ENCODE measurements at regions not wholly inside any gene's neighbourhood (a gene's known extent, or its start where the extent isn't known, plus 50 kb on each side); places are given as distances from the start of the nearest gene placed in this dataset.

DNA sequence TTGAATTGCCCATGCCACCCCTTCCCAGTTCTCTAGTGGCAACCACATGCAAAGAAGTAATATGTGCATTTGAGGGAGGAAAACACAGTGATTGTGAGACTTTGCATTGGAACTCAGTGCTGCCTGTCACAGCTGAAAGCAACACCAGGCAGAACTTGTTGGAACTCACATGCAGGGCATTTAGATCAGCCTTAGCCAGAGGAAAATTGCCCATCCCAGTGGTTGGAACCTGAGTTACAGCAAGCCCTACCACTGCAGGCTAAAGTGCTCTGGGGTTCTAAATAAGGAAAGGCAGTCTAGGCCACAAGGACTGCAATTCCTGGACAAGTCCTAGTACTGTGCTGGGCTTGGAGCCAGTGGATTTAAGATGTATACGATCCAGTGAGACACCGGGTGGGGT is 245.3 kb upstream of the UFL1 start:
- TF ChIP-seq, protein P1, sequence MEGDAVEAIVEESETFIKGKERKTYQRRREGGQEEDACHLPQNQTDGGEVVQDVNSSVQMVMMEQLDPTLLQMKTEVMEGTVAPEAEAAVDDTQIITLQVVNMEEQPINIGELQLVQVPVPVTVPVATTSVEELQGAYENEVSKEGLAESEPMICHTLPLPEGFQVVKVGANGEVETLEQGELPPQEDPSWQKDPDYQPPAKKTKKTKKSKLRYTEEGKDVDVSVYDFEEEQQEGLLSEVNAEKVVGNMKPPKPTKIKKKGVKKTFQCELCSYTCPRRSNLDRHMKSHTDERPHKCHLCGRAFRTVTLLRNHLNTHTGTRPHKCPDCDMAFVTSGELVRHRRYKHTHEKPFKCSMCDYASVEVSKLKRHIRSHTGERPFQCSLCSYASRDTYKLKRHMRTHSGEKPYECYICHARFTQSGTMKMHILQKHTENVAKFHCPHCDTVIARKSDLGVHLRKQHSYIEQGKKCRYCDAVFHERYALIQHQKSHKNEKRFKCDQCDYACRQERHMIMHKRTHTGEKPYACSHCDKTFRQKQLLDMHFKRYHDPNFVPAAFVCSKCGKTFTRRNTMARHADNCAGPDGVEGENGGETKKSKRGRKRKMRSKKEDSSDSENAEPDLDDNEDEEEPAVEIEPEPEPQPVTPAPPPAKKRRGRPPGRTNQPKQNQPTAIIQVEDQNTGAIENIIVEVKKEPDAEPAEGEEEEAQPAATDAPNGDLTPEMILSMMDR (IDR thresholded peaks at IDR 0.05; ENCODE audit: low read depth, low read length): no peak
- Histone ChIP-seq H3K27me3 (ENCODE audit: insufficient read depth, low read depth, severe bottlenecking) (no peaks in the 10 kb centered on the region), H3K9me3 (ENCODE audit: severe bottlenecking) (peaks cover 3% of the 10 kb centered on the region), H3K4me3 (ENCODE audit: low read depth, low read length) (no peak overlapping the region), H3K27ac (no peak overlapping the region), H3K36me3 (no peaks in the 10 kb centered on the region)
- no peak for DNase-seq

DNA sequence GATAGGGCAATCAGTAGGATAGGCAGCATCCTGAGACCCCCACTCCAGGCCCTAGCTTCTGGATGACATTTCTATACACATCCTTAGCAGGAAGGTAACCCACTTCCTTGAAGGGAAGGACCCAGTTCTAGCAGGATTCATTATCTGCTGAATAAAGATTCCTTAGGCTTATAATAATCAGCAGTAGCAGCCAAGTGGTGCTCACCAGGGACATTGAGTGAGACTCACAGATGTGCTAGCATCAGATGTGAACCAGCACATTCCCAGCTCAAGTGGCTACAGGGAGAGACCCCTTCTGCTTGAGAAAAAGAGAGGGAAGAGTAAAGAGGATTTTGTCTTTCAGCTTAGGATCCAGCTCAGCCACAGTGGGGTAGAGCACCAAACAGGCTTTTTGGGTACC is 244.8 kb upstream of the UFL1 start:
- H3K36me3 ChIP-seq: no peaks in the 10 kb centered on the region
- TF ChIP-seq, protein P1 (IDR thresholded peaks at IDR 0.05; ENCODE audit: low read depth, low read length): no peak
- no peak for DNase-seq

DNA sequence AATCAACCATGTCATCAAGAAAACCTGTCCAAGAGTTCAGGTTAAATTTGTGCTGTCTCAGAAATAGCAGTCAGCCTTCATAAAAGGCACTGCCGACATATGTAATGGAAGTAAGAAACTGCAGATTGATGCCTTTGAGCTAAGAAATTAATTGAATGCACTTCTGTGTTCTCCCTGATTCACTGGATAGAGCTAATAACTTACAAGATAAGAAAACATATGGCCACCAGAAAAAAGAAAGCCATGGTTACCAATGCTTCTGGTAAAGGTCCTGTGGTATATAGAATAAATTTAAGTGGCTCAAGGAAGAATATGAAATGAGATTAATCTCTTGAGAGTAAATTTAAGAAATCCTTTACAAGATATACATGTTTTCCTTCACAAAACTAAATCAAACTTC is 242.5 kb upstream of the UFL1 start:
- DNase-seq: no peak

More for the DNA sequence above, 244.8 kb upstream of the UFL1 start:
- peaks cover 2% of the 10 kb centered on the region for H3K9me3 ChIP-seq (ENCODE audit: severe bottlenecking)
- no peaks in the 10 kb centered on the region for H3K27me3 ChIP-seq (ENCODE audit: insufficient read depth, low read depth, severe bottlenecking)
- H3K4me3 ChIP-seq (ENCODE audit: low read depth, low read length): no peak overlapping the region
- H3K27ac ChIP-seq: no peak overlapping the region

DNA sequence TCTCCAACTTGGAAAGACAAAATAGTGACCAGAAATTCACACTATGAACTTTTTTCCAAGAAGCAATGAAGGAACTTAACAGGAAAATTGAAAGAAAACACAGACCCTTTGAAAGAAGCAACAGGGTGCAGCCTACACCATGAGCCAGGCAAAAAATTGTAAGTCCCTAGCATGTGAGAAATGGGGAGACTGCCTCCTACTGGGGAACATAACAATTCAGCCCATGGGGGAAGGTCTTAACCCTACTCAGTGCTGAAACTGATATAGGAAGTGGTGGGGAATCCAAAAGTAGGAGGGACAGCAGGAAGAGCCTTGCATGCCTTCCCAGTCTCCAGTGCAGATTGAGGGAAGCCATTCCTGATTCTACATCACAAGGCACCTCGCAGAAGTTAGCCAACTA is 235.1 kb upstream of the UFL1 start:
- TF ChIP-seq, protein P1 (IDR thresholded peaks at IDR 0.05; ENCODE audit: low read depth, low read length): no peak
- DNase-seq: no peak

More for the DNA sequence above, 242.5 kb upstream of the UFL1 start:
- Histone ChIP-seq H3K27me3 (ENCODE audit: insufficient read depth, low read depth, severe bottlenecking) (no peaks in the 10 kb centered on the region), H3K4me3 (ENCODE audit: low read depth, low read length) (no peak overlapping the region), H3K36me3 (no peaks in the 10 kb centered on the region), H3K27ac (no peak overlapping the region), H3K9me3 (ENCODE audit: severe bottlenecking) (no peaks in the 10 kb centered on the region)
- TF ChIP-seq, protein P1 (IDR thresholded peaks at IDR 0.05; ENCODE audit: low read depth, low read length): no peak

GRCh38 chr6:96299525-96299924 is 222.1 kb upstream of the UFL1 start:
- H3K36me3 ChIP-seq: no peaks in the 10 kb centered on the region
- DNase-seq: no peak
- no peak overlapping the region for H3K27ac ChIP-seq
- TF ChIP-seq, protein P1 (IDR thresholded peaks at IDR 0.05; ENCODE audit: low read depth, low read length): no peak
- no peaks in the 10 kb centered on the region for H3K27me3 ChIP-seq (ENCODE audit: insufficient read depth, low read depth, severe bottlenecking)
- H3K9me3 ChIP-seq (ENCODE audit: severe bottlenecking): no peaks in the 10 kb centered on the region
- H3K4me3 ChIP-seq (ENCODE audit: low read depth, low read length): no peak overlapping the region

More for the DNA sequence above, 235.1 kb upstream of the UFL1 start:
- no peak overlapping the region for H3K27ac ChIP-seq
- H3K9me3 ChIP-seq (ENCODE audit: severe bottlenecking): no peaks in the 10 kb centered on the region
- H3K4me3 ChIP-seq (ENCODE audit: low read depth, low read length): no peak overlapping the region
- H3K36me3 ChIP-seq: no peaks in the 10 kb centered on the region
- no peaks in the 10 kb centered on the region for H3K27me3 ChIP-seq (ENCODE audit: insufficient read depth, low read depth, severe bottlenecking)

GRCh38 chr6:96301023-96301422 is 220.6 kb upstream of the UFL1 start:
- H3K27me3 ChIP-seq (ENCODE audit: insufficient read depth, low read depth, severe bottlenecking): no peaks in the 10 kb centered on the region
- no peak overlapping the region for H3K4me3 ChIP-seq (ENCODE audit: low read depth, low read length)
- H3K27ac ChIP-seq: no peak overlapping the region
- no peaks in the 10 kb centered on the region for H3K9me3 ChIP-seq (ENCODE audit: severe bottlenecking)
- H3K36me3 ChIP-seq: no peaks in the 10 kb centered on the region
- TF ChIP-seq, protein P1 (IDR thresholded peaks at IDR 0.05; ENCODE audit: low read depth, low read length): no peak
- no peak for DNase-seq
